GM12872 (cell line): ENCODE measurements at regions not wholly inside any gene's neighbourhood (a gene's known extent, or its start where the extent isn't known, plus 50 kb on each side); places are given as distances from the start of the nearest gene placed in this dataset.

Experiments used
- CTCF ChIP-seq: IDR thresholded peaks from 3 replicates; pipeline ENCODE4 v1.5.1; 2011; ENCODE audit warnings: low read depth, mild to moderate bottlenecking, low read length, moderate library complexity; ENCODE audit not compliant: insufficient read depth

- no peak for TF ChIP-seq CTCF
These were observed 423.1 kb downstream of the TOX3 start for GRCh38 chr16:52123842-52124241.

GRCh38 chr16:52123061-52123839, 423.7 kb downstream of the TOX3 start:
- TF ChIP-seq CTCF, result no peak

GRCh38 chr16:52117171-52117570, 429.8 kb downstream of the TOX3 start:
- TF ChIP-seq CTCF, result no peak

- no peak for TF ChIP-seq CTCF
These were observed 432.6 kb downstream of the TOX3 start for GRCh38 chr16:52114379-52114778.

- TF ChIP-seq CTCF, result no peak
These were observed 433.3 kb downstream of the TOX3 start for GRCh38 chr16:52113533-52114183.

- no peak for TF ChIP-seq CTCF
These were observed 443.2 kb downstream of the TOX3 start for GRCh38 chr16:52103791-52104190.

GRCh38 chr16:52101246-52101645, 445.7 kb downstream of the TOX3 start:
- TF ChIP-seq CTCF, result no peak
